GM23338 (cell line): ENCODE measurements at regions not wholly inside any gene's neighbourhood (a gene's known extent, or its start where the extent isn't known, plus 50 kb on each side); places are given as distances from the start of the nearest gene placed in this dataset.
A peak's percentile ranks its signal among the peaks of the same experiment; 100 is the strongest.

Experiments used
- ATAC-seq: fragments of 200-7000 bp; cut with Tn5 transposase; 3 replicates; pipeline ENCODE4 v1.9.1; 2020
- DNase-seq: peaks from one replicate; pipeline ENCODE4 v3.0.0-alpha.2; 2015; ENCODE audit warnings: low spot score
- H2AFZ ChIP-seq: fragments of 200-600 bp; sonication (generic); 2 replicates; pipeline ENCODE4 v1.8.0; 2016; ENCODE audit warnings: antibody characterized with exemption, mild to moderate bottlenecking, moderate library complexity
- H3F3A ChIP-seq: fragments of 200-600 bp; sonication (generic); replicated peaks from 2 replicates; pipeline ENCODE4 v1.8.0; 2017; ENCODE audit warnings: antibody characterized with exemption, mixed run types, low read depth
- H3K27ac ChIP-seq: fragments of 200-600 bp; sonication (generic); 2 replicates; pipeline ENCODE4 v1.6.1; 2016; ENCODE audit warnings: low read depth
- H3K27me3 ChIP-seq: fragments of 200-600 bp; sonication (generic); 2 replicates; pipeline ENCODE4 v1.8.0; 2016; ENCODE audit warnings: mild to moderate bottlenecking, mixed run types, moderate library complexity; ENCODE audit not compliant: insufficient read depth
- H3K36me3 ChIP-seq: fragments of 200-600 bp; sonication (generic); 2 replicates; pipeline ENCODE4 v1.8.0; 2016; ENCODE audit warnings: mild to moderate bottlenecking; ENCODE audit not compliant: insufficient read depth
- H3K4me1 ChIP-seq: fragments of 200-600 bp; sonication (generic); 2 replicates; pipeline ENCODE4 v1.8.0; 2016; ENCODE audit warnings: mild to moderate bottlenecking, moderate library complexity; ENCODE audit not compliant: insufficient read depth
- H3K4me2 ChIP-seq: fragments of 200-600 bp; sonication (generic); 2 replicates; pipeline ENCODE4 v1.7.1; 2017; ENCODE audit warnings: mixed run types
- H3K4me3 ChIP-seq: fragments of 200-600 bp; sonication (generic); 2 replicates; pipeline ENCODE4 v1.6.1; 2016; ENCODE audit warnings: mixed run types
- H3K79me2 ChIP-seq: fragments of 200-600 bp; sonication (generic); replicated peaks from 2 replicates; pipeline ENCODE4 v1.8.0; 2017; ENCODE audit warnings: mild to moderate bottlenecking; ENCODE audit not compliant: insufficient read depth
- H3K9me2 ChIP-seq: fragments of 200-600 bp; sonication (generic); 2 replicates; pipeline ENCODE4 v1.8.0; 2017; ENCODE audit not compliant: insufficient read depth
- H4K20me1 ChIP-seq: fragments of 200-600 bp; sonication (generic); replicated peaks from 2 replicates; pipeline ENCODE4 v1.8.0; 2017; ENCODE audit warnings: mild to moderate bottlenecking; ENCODE audit not compliant: insufficient read depth
- H3K27ac Mint-ChIP-seq: 2 replicates; pipeline ENCODE4 v1.8.0; 2020; ENCODE audit warnings: inconsistent platforms, mild to moderate bottlenecking, moderate library complexity, mixed read lengths
- H3K27me3 Mint-ChIP-seq: 3 replicates; pipeline ENCODE4 v1.8.0; 2022; ENCODE audit warnings: low read depth, mild to moderate bottlenecking, moderate library complexity, mixed read lengths, inconsistent platforms; ENCODE audit not compliant: insufficient read depth, poor library complexity
- H3K36me3 Mint-ChIP-seq: 3 replicates; pipeline ENCODE4 v1.8.0; 2021; ENCODE audit warnings: low read depth, mild to moderate bottlenecking, inconsistent platforms, moderate library complexity, mixed read lengths
- H3K4me1 Mint-ChIP-seq: 3 replicates; pipeline ENCODE4 v1.8.0; 2020; ENCODE audit warnings: mild to moderate bottlenecking, inconsistent platforms, mixed read lengths
- H3K4me3 Mint-ChIP-seq: 3 replicates; pipeline ENCODE4 v1.8.0; 2021; ENCODE audit warnings: moderate library complexity, mild to moderate bottlenecking, inconsistent platforms, mixed read lengths
- H3K9me3 Mint-ChIP-seq: 3 replicates; pipeline ENCODE4 v1.8.0; 2020; ENCODE audit warnings: moderate library complexity, mild to moderate bottlenecking, inconsistent platforms, mixed read lengths
- CREB1 ChIP-seq: fragments of 250-450 bp; sonication (Bioruptor Pico); IDR thresholded peaks from 2 replicates; pipeline ENCODE4 v1.5.0; 2020; ENCODE audit warnings: low read depth, mild to moderate bottlenecking, moderate library complexity
- CTCF ChIP-seq, 2 experiments: fragments of 200-600 bp in 1 of 2; sonication (generic) in 1 of 2; conservative IDR thresholded peaks; 2 replicates each; pipeline versions ENCODE4 v1.5.1 to v1.6.1; 2016 to 2017; ENCODE audit warnings: antibody characterized with exemption in 2 of 2, low read depth in 2 of 2, mild to moderate bottlenecking in 2 of 2, moderate library complexity in 1 of 2
- EZH2 ChIP-seq: fragments of 200-600 bp; sonication (generic); IDR thresholded peaks from one replicate; pipeline ENCODE4 v1.8.0; 2017; ENCODE audit warnings: antibody characterized with exemption, mild to moderate bottlenecking, low read depth; ENCODE audit not compliant: unreplicated experiment
- EZH2phosphoT487 ChIP-seq: fragments of 200-600 bp; sonication (generic); IDR thresholded peaks from one replicate; pipeline ENCODE4 v1.8.1; 2018; ENCODE audit warnings: antibody characterized with exemption; ENCODE audit not compliant: unreplicated experiment
- JUNB ChIP-seq: IDR thresholded peaks from one replicate; pipeline ENCODE4 v1.6.1; 2016; ENCODE audit warnings: antibody characterized with exemption; ENCODE audit not compliant: unreplicated experiment
- NANOG ChIP-seq: IDR thresholded peaks from 2 replicates; pipeline ENCODE4 v1.6.1; 2016; ENCODE audit warnings: antibody characterized with exemption, borderline replicate concordance
- REST ChIP-seq: IDR thresholded peaks from one replicate; pipeline ENCODE4 v1.6.1; 2018; ENCODE audit warnings: antibody characterized with exemption; ENCODE audit not compliant: unreplicated experiment
- STAT1 ChIP-seq: IDR thresholded peaks from one replicate; pipeline ENCODE4 v1.6.1; 2016; ENCODE audit warnings: antibody characterized with exemption; ENCODE audit not compliant: unreplicated experiment
- ZNF114 ChIP-seq: fragments of 250-450 bp; sonication (Bioruptor Pico); IDR thresholded peaks from 2 replicates; pipeline ENCODE4 v1.5.0; 2020; ENCODE audit warnings: mild to moderate bottlenecking, moderate library complexity
- ZNF331 ChIP-seq: fragments of 250-450 bp; sonication (Bioruptor Pico); IDR thresholded peaks from 2 replicates; pipeline ENCODE4 v1.5.0; 2020; ENCODE audit warnings: low read depth, mild to moderate bottlenecking, moderate library complexity
- TF ChIP-seq, protein P1 (sequence below): IDR thresholded peaks from 2 replicates; pipeline ENCODE4 v1.6.1; 2016; ENCODE audit warnings: antibody characterized with exemption

DNA sequence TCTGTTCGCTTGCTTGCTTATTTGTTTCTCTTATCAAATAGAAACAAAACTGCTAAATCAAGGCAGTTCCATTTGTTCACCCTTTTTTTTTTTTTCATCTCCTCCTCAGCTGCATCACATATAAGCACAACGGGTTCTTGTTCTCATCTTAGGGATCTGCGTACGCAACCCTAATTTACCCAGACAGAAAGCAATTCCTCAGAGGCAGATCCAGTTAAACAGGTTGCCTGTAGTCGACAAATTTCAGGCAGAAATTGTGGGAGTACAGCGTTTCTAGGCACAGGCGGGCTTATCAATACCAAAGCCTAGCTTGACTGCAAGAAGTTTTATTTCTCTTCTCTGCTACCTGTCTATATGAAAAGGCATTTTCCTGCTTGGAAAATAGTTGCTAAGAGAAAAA, 565.4 kb downstream of the NXPH1 start (continued):
- no peak for TF ChIP-seq CTCF (conservative IDR thresholded peaks at IDR 0.05; ENCODE audit: low read depth in 2 of 2)
- TF ChIP-seq EZH2: no peak
- no peak for TF ChIP-seq REST
- TF ChIP-seq ZNF331 (CRISPR knock-in tag): no peak
- TF ChIP-seq, protein P1, sequence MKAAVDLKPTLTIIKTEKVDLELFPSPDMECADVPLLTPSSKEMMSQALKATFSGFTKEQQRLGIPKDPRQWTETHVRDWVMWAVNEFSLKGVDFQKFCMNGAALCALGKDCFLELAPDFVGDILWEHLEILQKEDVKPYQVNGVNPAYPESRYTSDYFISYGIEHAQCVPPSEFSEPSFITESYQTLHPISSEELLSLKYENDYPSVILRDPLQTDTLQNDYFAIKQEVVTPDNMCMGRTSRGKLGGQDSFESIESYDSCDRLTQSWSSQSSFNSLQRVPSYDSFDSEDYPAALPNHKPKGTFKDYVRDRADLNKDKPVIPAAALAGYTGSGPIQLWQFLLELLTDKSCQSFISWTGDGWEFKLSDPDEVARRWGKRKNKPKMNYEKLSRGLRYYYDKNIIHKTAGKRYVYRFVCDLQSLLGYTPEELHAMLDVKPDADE: no peak
- TF ChIP-seq NANOG: no peak
- TF ChIP-seq ZNF114: no peak
- no peak for TF ChIP-seq CREB1 (CRISPR knock-in tag)
- TF ChIP-seq EZH2phosphoT487: no peak
- TF ChIP-seq STAT1: no peak
- TF ChIP-seq JUNB: no peak

GRCh38 chr7:9013940-9014339, 580.5 kb downstream of the NXPH1 start:
- Mint-ChIP-seq H3K9me3 (peaks cover 8% of the 10 kb centered on the region; the same call in 2 of the 3 replicates), H3K27ac (peak overlapping the region; percentile 82), H3K4me1 (peaks cover 15% of the 10 kb centered on the region), H3K36me3 (peaks cover 6% of the 10 kb centered on the region; the same call in 2 of the 3 replicates), H3K27me3 (no peaks in the 10 kb centered on the region), H3K4me3 (no peak overlapping the region)
- TF ChIP-seq NANOG: 0 out of 2 replicates have a peak, but pooled peaks have one; percentile 50
- TF ChIP-seq STAT1: no peak
- TF ChIP-seq CREB1 (CRISPR knock-in tag): no peak
- peak; percentile 87 for ATAC-seq
- H3K36me3 ChIP-seq: no peaks in the 10 kb centered on the region; the same call in 1 of the 2 replicates
- no peaks in the 10 kb centered on the region for H3F3A ChIP-seq
- peak overlapping the region; percentile 42; the same call in 1 of the 2 replicates for H3K4me2 ChIP-seq
- H3K79me2 ChIP-seq: no peaks in the 10 kb centered on the region
- H2AFZ ChIP-seq: no peak overlapping the region
- no peaks in the 10 kb centered on the region for H3K9me2 ChIP-seq
- peak; percentile 75 for DNase-seq
- H3K27ac ChIP-seq: peak overlapping the region; percentile 67
- no peaks in the 10 kb centered on the region for H3K27me3 ChIP-seq
- no peaks in the 10 kb centered on the region for H4K20me1 ChIP-seq
- H3K4me1 ChIP-seq: peaks cover 15% of the 10 kb centered on the region
- no peak overlapping the region for H3K4me3 ChIP-seq
